HG02943 (cell line): ENCODE measurements at regions not wholly inside any gene's neighbourhood (a gene's known extent, or its start where the extent isn't known, plus 50 kb on each side); places are given as distances from the start of the nearest gene placed in this dataset.
"Not testable (repeated sequence)": the region's sequence is repeated elsewhere in the genome, so short reads cannot be mapped to it uniquely, and the experiment has no call there.

Experiments
- ATAC-seq: cut with Tn5 transposase; IDR thresholded peaks from one replicate; pipeline ENCODE4 v1.9.1; 2021; ENCODE audit warnings: mild to moderate bottlenecking, low read depth, moderate library complexity; ENCODE audit not compliant: unreplicated experiment

GRCh38 chr16:87196661-87197060, 120.5 kb downstream of the C16orf95 start:
- ATAC-seq = no peak

- ATAC-seq = no peak
Observed at GRCh38 chr16:87198328-87198832, 118.8 kb downstream of the C16orf95 start.

GRCh38 chr16:87198881-87199280, 118.3 kb downstream of the C16orf95 start:
- no peak for ATAC-seq

- ATAC-seq = no peak
Observed at GRCh38 chr16:87199379-87199778, 117.8 kb downstream of the C16orf95 start.

- ATAC-seq = no peak
Observed at GRCh38 chr16:87199901-87200300, 117.3 kb downstream of the C16orf95 start.

- no peak for ATAC-seq
Observed at GRCh38 chr16:87200637-87201036, 116.6 kb downstream of the C16orf95 start.

- no peak for ATAC-seq
Observed at GRCh38 chr16:87201052-87201451, 116.1 kb downstream of the C16orf95 start.

- ATAC-seq = no peak
Observed at GRCh38 chr16:87201790-87202189, 115.4 kb downstream of the C16orf95 start.

GRCh38 chr16:87202346-87202745, 114.8 kb downstream of the C16orf95 start:
- no peak for ATAC-seq

GRCh38 chr16:87203060-87203656, 114.0 kb downstream of the C16orf95 start:
- ATAC-seq = no peak

GRCh38 chr16:87206646-87207451, 110.3 kb downstream of the C16orf95 start:
- no peak for ATAC-seq

- no peak for ATAC-seq
Observed at GRCh38 chr16:87207509-87207908, 109.7 kb downstream of the C16orf95 start.

GRCh38 chr16:87207965-87208364, 109.2 kb downstream of the C16orf95 start:
- ATAC-seq = no peak

GRCh38 chr16:87208968-87209367, 108.2 kb downstream of the C16orf95 start:
- ATAC-seq = not testable (repeated sequence)

GRCh38 chr16:87209808-87210512, 107.2 kb downstream of the C16orf95 start:
- ATAC-seq = no peak

GRCh38 chr16:87210894-87211293, 106.3 kb downstream of the C16orf95 start:
- no peak for ATAC-seq

- ATAC-seq = no peak
Observed at GRCh38 chr16:87212026-87212425, 105.2 kb downstream of the C16orf95 start.

GRCh38 chr16:87213536-87213935, 103.7 kb downstream of the C16orf95 start:
- ATAC-seq = no peak

- ATAC-seq = no peak
Observed at GRCh38 chr16:87216148-87216840, 100.9 kb downstream of the C16orf95 start.

- ATAC-seq = no peak
Observed at GRCh38 chr16:87216841-87217275, 100.3 kb downstream of the C16orf95 start.

GRCh38 chr16:87217802-87218201, 99.4 kb downstream of the C16orf95 start:
- ATAC-seq = not testable (repeated sequence)
